COLO668 (cell line): ENCODE measurements at regions not wholly inside any gene's neighbourhood (a gene's known extent, or its start where the extent isn't known, plus 50 kb on each side); places are given as distances from the start of the nearest gene placed in this dataset.
"Not testable (repeated sequence)": the region's sequence is repeated elsewhere in the genome, so short reads cannot be mapped to it uniquely, and the experiment has no call there.

Experiments used
- DNase-seq: peaks from one replicate; lab custom pipeline; 2025; ENCODE audit not compliant: unreplicated experiment; lab: John Stamatoyannopoulos, UW

- no peak for DNase-seq
Observed at GRCh38 chr4:64975177-64975576, 565.9 kb upstream of the TECRL start.

GRCh38 chr4:64969081-64969480 is 559.8 kb upstream of the TECRL start:
- DNase-seq: no peak

- DNase-seq: no peak
Observed at GRCh38 chr4:64967286-64967685, 558.0 kb upstream of the TECRL start.

- DNase-seq: no peak
Observed at GRCh38 chr4:64960516-64960915, 551.3 kb upstream of the TECRL start.

GRCh38 chr4:64940698-64941097 is 531.4 kb upstream of the TECRL start:
- no peak for DNase-seq

GRCh38 chr4:64935469-64936001 is 526.3 kb upstream of the TECRL start:
- DNase-seq: no peak

- no peak for DNase-seq
Observed at GRCh38 chr4:64911846-64912245, 502.6 kb upstream of the TECRL start.

- no peak for DNase-seq
Observed at GRCh38 chr4:64903986-64904385, 494.7 kb upstream of the TECRL start.

- no peak for DNase-seq
Observed at GRCh38 chr4:64899563-64899962, 490.3 kb upstream of the TECRL start.

GRCh38 chr4:64899030-64899429 is 489.8 kb upstream of the TECRL start:
- not testable (repeated sequence) for DNase-seq

- DNase-seq: no peak
Observed at GRCh38 chr4:64897683-64898082, 488.4 kb upstream of the TECRL start.

- DNase-seq: no peak
Observed at GRCh38 chr4:64895031-64895430, 485.8 kb upstream of the TECRL start.

- peak; percentile 4 for DNase-seq
Observed at GRCh38 chr4:64893205-64893604, 484.0 kb upstream of the TECRL start.

GRCh38 chr4:64889906-64890610 is 480.8 kb upstream of the TECRL start:
- no peak for DNase-seq

GRCh38 chr4:64883087-64883807 is 474.0 kb upstream of the TECRL start:
- DNase-seq: no peak

GRCh38 chr4:64882311-64883086 is 473.2 kb upstream of the TECRL start:
- DNase-seq: no peak

- no peak for DNase-seq
Observed at GRCh38 chr4:64880557-64880956, 471.3 kb upstream of the TECRL start.

- DNase-seq: no peak
Observed at GRCh38 chr4:64876021-64876420, 466.8 kb upstream of the TECRL start.

GRCh38 chr4:64870558-64870957 is 461.3 kb upstream of the TECRL start:
- no peak for DNase-seq

GRCh38 chr4:64857815-64858214 is 448.6 kb upstream of the TECRL start:
- no peak for DNase-seq

GRCh38 chr4:64857198-64857597 is 447.9 kb upstream of the TECRL start:
- DNase-seq: no peak

GRCh38 chr4:64846417-64846816 is 437.2 kb upstream of the TECRL start:
- no peak for DNase-seq
